ENCODE measurements at regions not wholly inside any gene's neighbourhood (a gene's known extent, or its start where the extent isn't known, plus 50 kb on each side); places are given as distances from the start of the nearest gene placed in this dataset.

DNA sequence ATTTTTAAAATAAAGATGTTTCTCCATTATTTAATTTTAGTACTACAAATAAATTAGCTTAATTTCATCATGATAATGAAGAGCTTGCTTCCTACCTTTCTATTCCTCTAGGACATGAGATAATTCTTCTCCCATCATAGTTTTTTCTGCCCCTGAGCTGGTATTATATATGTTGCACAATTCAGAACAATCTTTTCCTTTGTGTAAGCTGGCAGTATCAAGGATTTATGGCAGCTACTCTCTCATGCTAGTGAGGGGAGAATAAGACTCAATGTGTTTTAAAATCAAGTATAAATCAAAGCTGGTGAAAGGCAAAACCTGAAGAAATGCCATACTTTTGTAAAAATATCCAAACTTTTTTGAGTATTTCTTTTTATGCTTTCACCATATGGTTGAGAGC is 1405.3 kb downstream of the SI start:
- Histone ChIP-seq H3K79me2 (ENCODE audit: insufficient read depth, low read length) (no peaks in the 10 kb centered on the region), H3K9me2 (ENCODE audit: low read depth, low read length) (no peaks in the 10 kb centered on the region), H3K9me3 (ENCODE audit: low read length) (no peaks in the 10 kb centered on the region), H3K27ac (ENCODE audit: low read depth, low read length, poor library complexity, severe bottlenecking) (no peak overlapping the region), H2AFZ (ENCODE audit: low read length) (no peak overlapping the region), H3K36me3 (ENCODE audit: insufficient read depth, low read length) (no peaks in the 10 kb centered on the region), H3K9ac (ENCODE audit: low read length) (no peak overlapping the region), H4K20me1 (ENCODE audit: insufficient read depth, low read length) (no peaks in the 10 kb centered on the region), H3K4me3 (ENCODE audit: low read depth, low read length, poor library complexity, severe bottlenecking) (no peak overlapping the region), H3K27me3 (ENCODE audit: insufficient read depth, low read length) (no peaks in the 10 kb centered on the region), H3F3A (ENCODE audit: insufficient read depth, low read length) (no peaks in the 10 kb centered on the region), H3K4me1 (ENCODE audit: insufficient read depth, low read length, severe bottlenecking) (no peaks in the 10 kb centered on the region), H3K4me2 (ENCODE audit: low read length) (no peak overlapping the region)
- TF ChIP-seq CTCF (IDR thresholded peaks at IDR 0.05; ENCODE audit: low read length) (no peak), EZH2 (IDR thresholded peaks at IDR 0.05; ENCODE audit: borderline replicate concordance, low read length) (no peak)

- Histone ChIP-seq H3K27me3 (ENCODE audit: insufficient read depth, low read length) (no peaks in the 10 kb centered on the region), H3K9me2 (ENCODE audit: low read depth, low read length) (no peaks in the 10 kb centered on the region), H3K9ac (ENCODE audit: low read length) (no peak overlapping the region), H3K36me3 (ENCODE audit: insufficient read depth, low read length) (no peaks in the 10 kb centered on the region), H2AFZ (ENCODE audit: low read length) (no peak overlapping the region), H3K9me3 (ENCODE audit: low read length) (no peaks in the 10 kb centered on the region), H4K20me1 (ENCODE audit: insufficient read depth, low read length) (no peaks in the 10 kb centered on the region), H3K79me2 (ENCODE audit: insufficient read depth, low read length) (no peaks in the 10 kb centered on the region), H3K4me2 (ENCODE audit: low read length) (no peak overlapping the region), H3F3A (ENCODE audit: insufficient read depth, low read length) (no peaks in the 10 kb centered on the region), H3K4me1 (ENCODE audit: insufficient read depth, low read length, severe bottlenecking) (no peaks in the 10 kb centered on the region), H3K4me3 (ENCODE audit: low read depth, low read length, poor library complexity, severe bottlenecking) (no peak overlapping the region), H3K27ac (ENCODE audit: low read depth, low read length, poor library complexity, severe bottlenecking) (no peak overlapping the region)
- TF ChIP-seq CTCF (IDR thresholded peaks at IDR 0.05; ENCODE audit: low read length) (no peak), EZH2 (IDR thresholded peaks at IDR 0.05; ENCODE audit: borderline replicate concordance, low read length) (no peak)
Observed at GRCh38 chr3:163671201-163671600, 1407.1 kb downstream of the SI start.

- Histone ChIP-seq H3K9me2 (ENCODE audit: low read depth, low read length) (no peaks in the 10 kb centered on the region), H3K4me3 (ENCODE audit: low read depth, low read length, poor library complexity, severe bottlenecking) (no peak overlapping the region), H3K4me1 (ENCODE audit: insufficient read depth, low read length, severe bottlenecking) (no peaks in the 10 kb centered on the region), H3K27me3 (ENCODE audit: insufficient read depth, low read length) (no peaks in the 10 kb centered on the region), H3K79me2 (ENCODE audit: insufficient read depth, low read length) (no peaks in the 10 kb centered on the region), H3K27ac (ENCODE audit: low read depth, low read length, poor library complexity, severe bottlenecking) (no peak overlapping the region), H3K36me3 (ENCODE audit: insufficient read depth, low read length) (no peaks in the 10 kb centered on the region), H2AFZ (ENCODE audit: low read length) (no peak overlapping the region), H3F3A (ENCODE audit: insufficient read depth, low read length) (no peaks in the 10 kb centered on the region), H3K9me3 (ENCODE audit: low read length) (no peaks in the 10 kb centered on the region), H3K4me2 (ENCODE audit: low read length) (no peak overlapping the region), H3K9ac (ENCODE audit: low read length) (no peak overlapping the region), H4K20me1 (ENCODE audit: insufficient read depth, low read length) (no peaks in the 10 kb centered on the region)
- TF ChIP-seq CTCF (IDR thresholded peaks at IDR 0.05; ENCODE audit: low read length) = no peak
- TF ChIP-seq EZH2 (IDR thresholded peaks at IDR 0.05; ENCODE audit: borderline replicate concordance, low read length) = no peak
Observed at GRCh38 chr3:163664466-163664865, 1413.8 kb downstream of the SI start.
